Fibroblast of mammary gland (primary cell): ENCODE measurements at regions not wholly inside any gene's neighbourhood (a gene's known extent, or its start where the extent isn't known, plus 50 kb on each side); places are given as distances from the start of the nearest gene placed in this dataset.
A peak's percentile ranks its signal among the peaks of the same experiment; 100 is the strongest.

Experiments used
- DNase-seq: peaks from one replicate; pipeline ENCODE4 v3.0.0-alpha.2; 2010; ENCODE audit warnings: low read depth
- H3K4me3 ChIP-seq: 2 replicates; pipeline ENCODE4 v1.5.1; 2011; ENCODE audit warnings: low read depth, mild to moderate bottlenecking, low read length, moderate library complexity; ENCODE audit not compliant: control insufficient read depth
- TF ChIP-seq, protein P1 (sequence below): conservative IDR thresholded peaks from 2 replicates; pipeline ENCODE4 v1.5.1; 2011; ENCODE audit warnings: low read depth, low read length, inconsistent platforms; ENCODE audit not compliant: control insufficient read depth, insufficient read depth

- TF ChIP-seq, protein P1, sequence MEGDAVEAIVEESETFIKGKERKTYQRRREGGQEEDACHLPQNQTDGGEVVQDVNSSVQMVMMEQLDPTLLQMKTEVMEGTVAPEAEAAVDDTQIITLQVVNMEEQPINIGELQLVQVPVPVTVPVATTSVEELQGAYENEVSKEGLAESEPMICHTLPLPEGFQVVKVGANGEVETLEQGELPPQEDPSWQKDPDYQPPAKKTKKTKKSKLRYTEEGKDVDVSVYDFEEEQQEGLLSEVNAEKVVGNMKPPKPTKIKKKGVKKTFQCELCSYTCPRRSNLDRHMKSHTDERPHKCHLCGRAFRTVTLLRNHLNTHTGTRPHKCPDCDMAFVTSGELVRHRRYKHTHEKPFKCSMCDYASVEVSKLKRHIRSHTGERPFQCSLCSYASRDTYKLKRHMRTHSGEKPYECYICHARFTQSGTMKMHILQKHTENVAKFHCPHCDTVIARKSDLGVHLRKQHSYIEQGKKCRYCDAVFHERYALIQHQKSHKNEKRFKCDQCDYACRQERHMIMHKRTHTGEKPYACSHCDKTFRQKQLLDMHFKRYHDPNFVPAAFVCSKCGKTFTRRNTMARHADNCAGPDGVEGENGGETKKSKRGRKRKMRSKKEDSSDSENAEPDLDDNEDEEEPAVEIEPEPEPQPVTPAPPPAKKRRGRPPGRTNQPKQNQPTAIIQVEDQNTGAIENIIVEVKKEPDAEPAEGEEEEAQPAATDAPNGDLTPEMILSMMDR: no peak
- H3K4me3 ChIP-seq: no peak overlapping the region
- no peak for DNase-seq
These were observed 132.9 kb upstream of the DST start for GRCh38 chr6:56775498-56776166.

- TF ChIP-seq, protein P1: no peak
- H3K4me3 ChIP-seq: no peak overlapping the region
- DNase-seq: peak; percentile 88
These were observed 130.1 kb upstream of the DST start for GRCh38 chr6:56772737-56773184.

DNA sequence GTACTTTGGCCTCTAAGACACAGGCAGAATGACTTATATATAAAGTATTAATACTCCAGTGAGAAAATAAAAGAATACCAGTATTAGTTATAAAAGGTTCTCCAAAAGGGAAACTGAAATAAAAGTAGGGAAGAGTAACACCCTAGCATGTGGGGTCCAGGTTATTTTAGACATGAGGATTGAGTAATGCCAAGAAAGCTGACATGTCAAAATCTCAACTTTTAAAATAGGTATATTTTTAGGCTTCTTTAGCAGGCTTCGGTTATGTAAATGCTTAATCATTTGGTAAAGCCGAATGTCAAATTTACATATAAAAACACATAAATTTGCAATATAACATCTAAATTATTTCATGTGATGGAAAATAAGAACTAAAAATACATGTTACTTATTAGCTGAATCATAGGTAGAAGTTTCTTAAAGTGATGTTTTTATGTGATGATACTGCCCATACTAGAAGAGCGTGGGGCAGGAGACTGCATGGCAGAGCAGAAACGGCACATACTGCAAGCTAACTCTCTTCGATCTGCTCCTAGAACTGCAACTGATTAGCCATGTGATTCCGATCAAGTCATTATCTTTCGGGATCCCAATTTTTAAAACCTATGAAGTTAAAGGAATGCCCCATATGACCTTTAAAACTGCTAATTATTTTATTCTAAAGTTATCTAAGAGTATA is 129.4 kb upstream of the DST start:
- no peak overlapping the region for H3K4me3 ChIP-seq
- DNase-seq: no peak
- TF ChIP-seq, protein P1: no peak

DNA sequence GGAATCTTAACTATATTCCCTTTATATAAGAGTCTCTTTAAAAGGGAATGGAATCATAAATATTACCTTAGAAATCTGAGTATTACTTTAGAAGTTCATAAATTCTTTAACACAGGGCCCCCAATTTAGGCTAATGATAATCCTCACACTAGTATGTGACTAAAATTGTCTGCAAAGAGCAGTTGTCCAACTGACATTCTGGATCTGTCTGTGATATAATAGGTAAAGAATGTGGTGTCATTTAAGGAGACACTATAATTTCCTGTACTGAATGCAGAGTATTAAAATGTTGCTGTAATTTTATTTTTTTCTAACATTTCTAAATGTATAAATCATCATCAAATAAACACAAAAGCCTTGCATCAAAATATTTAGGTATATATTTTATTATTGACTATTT is 128.5 kb upstream of the DST start:
- no peak for DNase-seq
- H3K4me3 ChIP-seq: no peak overlapping the region
- TF ChIP-seq, protein P1: no peak

DNA sequence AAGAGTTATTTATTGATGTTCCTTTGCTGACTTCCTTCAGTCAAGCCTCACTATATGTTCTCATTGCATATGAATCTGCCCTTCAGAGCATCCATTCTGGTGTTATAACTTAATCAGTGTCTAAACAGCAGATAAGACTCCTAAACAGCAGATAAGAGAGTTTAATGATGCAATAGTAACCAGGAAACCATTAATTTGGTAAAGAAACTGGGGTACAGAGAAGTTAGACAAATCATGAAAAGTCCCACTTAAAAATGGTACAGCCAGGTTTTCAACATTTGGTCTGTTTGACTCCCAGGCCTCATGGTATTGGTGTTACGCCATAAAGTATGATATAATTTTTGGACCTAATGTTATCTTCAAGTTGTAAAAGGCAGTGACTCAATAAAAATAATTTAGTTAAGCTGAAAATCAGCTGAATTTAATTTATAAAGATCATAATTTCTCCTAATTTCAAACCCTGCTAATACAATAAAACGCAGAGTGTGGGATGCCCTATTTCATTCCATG is 127.4 kb upstream of the DST start:
- TF ChIP-seq, protein P1: no peak
- H3K4me3 ChIP-seq: no peak overlapping the region
- no peak for DNase-seq

- no peak overlapping the region for H3K4me3 ChIP-seq
- DNase-seq: no peak
- TF ChIP-seq, protein P1: peak; percentile 9
These were observed 125.3 kb upstream of the DST start for GRCh38 chr6:56767892-56768531.
